IMR-90 (cell line): ENCODE measurements at regions not wholly inside any gene's neighbourhood (a gene's known extent, or its start where the extent isn't known, plus 50 kb on each side); places are given as distances from the start of the nearest gene placed in this dataset.

Experiments
- ATAC-seq: fragments of 200-7000 bp; cut with Tn5 transposase; 2 replicates; pipeline ENCODE4 v1.9.1; 2020; ENCODE audit warnings: low read depth, mild to moderate bottlenecking, moderate library complexity
- BruUV-seq: library from RNA; stranded (reverse); fragments of 400-500 nt; replicated peaks from 2 replicates; lab custom pipeline; 2021; lab: Mats Ljungman, UMichigan
- CTCF ChIA-PET: fragments of 300-600 bp; formaldehyde crosslinking; extraction: SDS; loops from one replicate; lab custom pipeline; 2021; ENCODE audit warnings: antibody characterized with exemption; lab: Yijun Ruan, JAX
- POLR2A ChIA-PET: fragments of 300-600 bp; sonication (Branson Sonifier 250); formaldehyde crosslinking; loops from one replicate; lab custom pipeline; 2022; ENCODE audit warnings: antibody characterized with exemption; ENCODE audit not compliant: unreplicated experiment; lab: Charles Lee
- DNase-seq: peaks from one replicate; pipeline ENCODE4 v3.0.0; 2013
- H2AFZ ChIP-seq: replicated peaks from 2 replicates; pipeline ENCODE3; 2013; ENCODE audit warnings: low read length, mild to moderate bottlenecking; ENCODE audit not compliant: poor library complexity
- H2AK5ac ChIP-seq: 2 replicates; pipeline ENCODE4 v1.6.1; 2013; ENCODE audit warnings: low read depth, low read length, inconsistent platforms
- H2AK9ac ChIP-seq: replicated peaks from 2 replicates; pipeline ENCODE3; 2013; ENCODE audit warnings: mild to moderate bottlenecking, low read depth, low read length, moderate library complexity; ENCODE audit not compliant: poor library complexity
- H2BK120ac ChIP-seq: 2 replicates; pipeline ENCODE4 v1.6.1; 2013; ENCODE audit warnings: low read depth, low read length, inconsistent platforms
- H2BK15ac ChIP-seq: 3 replicates; pipeline ENCODE4 v1.6.1; 2013; ENCODE audit warnings: low read depth, low read length, inconsistent platforms
- H2BK20ac ChIP-seq: 2 replicates; pipeline ENCODE4 v1.6.1; 2013; ENCODE audit warnings: low read depth, mild to moderate bottlenecking, inconsistent platforms, low read length, moderate library complexity
- H2BK5ac ChIP-seq: 2 replicates; pipeline ENCODE4 v1.6.1; 2013; ENCODE audit warnings: mild to moderate bottlenecking, low read depth, low read length, inconsistent platforms; ENCODE audit not compliant: poor library complexity, severe bottlenecking
- H3K14ac ChIP-seq: replicated peaks from 2 replicates; pipeline ENCODE4 v1.6.1; 2013; ENCODE audit warnings: low read depth, low read length, inconsistent platforms
- H3K18ac ChIP-seq: 2 replicates; pipeline ENCODE4 v1.6.1; 2013; ENCODE audit warnings: low read depth, low read length, control low read depth
- H3K23ac ChIP-seq: 2 replicates; pipeline ENCODE4 v1.6.1; 2013; ENCODE audit warnings: low read depth, low read length, inconsistent platforms
- H3K27ac ChIP-seq: 2 replicates; pipeline ENCODE4 v1.5.1; 2013; ENCODE audit warnings: mild to moderate bottlenecking, control low read depth, low read length; ENCODE audit not compliant: insufficient read depth
- H3K27me3 ChIP-seq: 2 replicates; pipeline ENCODE4 v1.6.1; 2013; ENCODE audit warnings: low read length; ENCODE audit not compliant: control insufficient read depth, insufficient read depth
- H3K36me3 ChIP-seq: 2 replicates; pipeline ENCODE4 v1.6.1; 2013; ENCODE audit warnings: low read length, mixed read lengths; ENCODE audit not compliant: control insufficient read depth, insufficient read depth
- H3K4ac ChIP-seq: 2 replicates; pipeline ENCODE4 v1.6.1; 2013; ENCODE audit warnings: low read depth, low read length, inconsistent platforms
- H3K4me1 ChIP-seq: 2 replicates; pipeline ENCODE4 v1.6.1; 2013; ENCODE audit warnings: low read length, mixed read lengths; ENCODE audit not compliant: control insufficient read depth, insufficient read depth
- H3K4me2 ChIP-seq: 2 replicates; pipeline ENCODE4 v1.6.1; 2013; ENCODE audit warnings: low read depth, mild to moderate bottlenecking, control low read depth, low read length, moderate library complexity
- H3K4me3 ChIP-seq: 2 replicates; pipeline ENCODE4 v1.5.1; 2013; ENCODE audit warnings: low read depth, mild to moderate bottlenecking, control low read depth, low read length, moderate library complexity; ENCODE audit not compliant: insufficient read depth
- H3K56ac ChIP-seq: 2 replicates; pipeline ENCODE4 v1.6.1; 2013; ENCODE audit warnings: low read length, inconsistent platforms; ENCODE audit not compliant: insufficient read depth; ENCODE audit errors: extremely low read depth
- H3K79me1 ChIP-seq, 2 experiments: 2 replicates each; pipeline ENCODE4 v1.6.1; 2013; ENCODE audit warnings: low read length in 2 of 2, inconsistent platforms in 1 of 2, low read depth in 1 of 2
- H3K9ac ChIP-seq: 2 replicates; pipeline ENCODE4 v1.6.1; 2013; ENCODE audit warnings: low read depth, low read length, control low read depth
- H3K9me1 ChIP-seq: 2 replicates; pipeline ENCODE4 v1.6.1; 2013; ENCODE audit warnings: low read length, inconsistent platforms; ENCODE audit not compliant: insufficient read depth
- H3K9me3 ChIP-seq: 2 replicates; pipeline ENCODE4 v1.6.1; 2013; ENCODE audit warnings: low read length; ENCODE audit not compliant: control insufficient read depth, insufficient read depth
- H4K20me1 ChIP-seq: 2 replicates; pipeline ENCODE4 v1.6.1; 2013; ENCODE audit warnings: low read length, inconsistent platforms; ENCODE audit not compliant: insufficient read depth
- H4K5ac ChIP-seq: 2 replicates; pipeline ENCODE4 v1.6.1; 2013; ENCODE audit warnings: mild to moderate bottlenecking, low read depth, low read length, control low read depth
- H4K8ac ChIP-seq, 2 experiments: 2 replicates each; pipeline ENCODE4 v1.6.1; 2013; ENCODE audit warnings: low read depth in 2 of 2, low read length in 2 of 2, control low read depth in 1 of 2, inconsistent platforms in 1 of 2
- H4K91ac ChIP-seq: 2 replicates; pipeline ENCODE4 v1.6.1; 2013; ENCODE audit warnings: low read depth, low read length, inconsistent platforms; ENCODE audit not compliant: insufficient read depth
- BHLHE40 ChIP-seq: fragments of 150-350 bp; IDR thresholded peaks from 2 replicates; pipeline ENCODE4 v1.6.1; 2016; ENCODE audit warnings: mild to moderate bottlenecking, low read depth, low read length
- MAFK ChIP-seq: IDR thresholded peaks from 2 replicates; pipeline ENCODE4 v1.6.1; 2012; ENCODE audit warnings: low read depth, low read length, improper control_type of control experiment
- RCOR1 ChIP-seq: IDR thresholded peaks from 2 replicates; pipeline ENCODE4 v1.6.1; 2012; ENCODE audit warnings: mild to moderate bottlenecking, low read length, improper control_type of control experiment; ENCODE audit not compliant: insufficient replicate concordance
- RFX5 ChIP-seq: IDR thresholded peaks from 2 replicates; pipeline ENCODE4 v1.8.0; 2012; ENCODE audit warnings: low read depth, mild to moderate bottlenecking, low read length, moderate library complexity
- SMC3 ChIP-seq: fragments of 150-350 bp; IDR thresholded peaks from 2 replicates; pipeline ENCODE4 v1.6.1; 2016; ENCODE audit warnings: low read depth, mild to moderate bottlenecking, antibody characterized with exemption, low read length, moderate library complexity
- WGBS, 2 experiments: methylation state at CpG; one replicate each; pipeline versions ENCODE4 v1.1.5 to v1.1.7; 2013; ENCODE audit warnings: missing lambda C conversion rate in 2 of 2; ENCODE audit not compliant: insufficient read length in 1 of 2; ENCODE audit errors: extremely low coverage in 2 of 2; 5-methylcytosine and 5-hydroxymethylcytosine counted together
- dilution Hi-C: fragments of 300-500 bp; cut with HindIII; formaldehyde crosslinking; loops from one replicate; pipeline ENCODE4 v1.14.3; 2018; ENCODE audit warnings: low sequenced_read_pairs; ENCODE audit not compliant: unreplicated experiment
- in situ Hi-C: fragments of 300-500 bp; cut with MboI; formaldehyde crosslinking; loops from 3 replicates; pipeline ENCODE4 v1.14.3; 2019; ENCODE audit warnings: low sequenced_read_pairs, inconsistent platforms, mixed read lengths
- intact Hi-C: fragments of 100-400 bp; cut with micrococcal nuclease; formaldehyde crosslinking; loops from 2 replicates; pipeline ENCODE4 v1.10.0; 2022
- TF ChIP-seq, protein P1 (sequence below): fragments of 150-350 bp; IDR thresholded peaks from 2 replicates; pipeline ENCODE4 v1.6.1; 2016; ENCODE audit warnings: low read depth, mild to moderate bottlenecking, low read length, moderate library complexity, borderline replicate concordance
- TF ChIP-seq, protein P2 (sequence below): fragments of 150-350 bp; IDR thresholded peaks from 2 replicates; pipeline ENCODE4 v1.6.1; 2017; ENCODE audit warnings: mild to moderate bottlenecking, antibody characterized with exemption, low read length, low read depth

DNA sequence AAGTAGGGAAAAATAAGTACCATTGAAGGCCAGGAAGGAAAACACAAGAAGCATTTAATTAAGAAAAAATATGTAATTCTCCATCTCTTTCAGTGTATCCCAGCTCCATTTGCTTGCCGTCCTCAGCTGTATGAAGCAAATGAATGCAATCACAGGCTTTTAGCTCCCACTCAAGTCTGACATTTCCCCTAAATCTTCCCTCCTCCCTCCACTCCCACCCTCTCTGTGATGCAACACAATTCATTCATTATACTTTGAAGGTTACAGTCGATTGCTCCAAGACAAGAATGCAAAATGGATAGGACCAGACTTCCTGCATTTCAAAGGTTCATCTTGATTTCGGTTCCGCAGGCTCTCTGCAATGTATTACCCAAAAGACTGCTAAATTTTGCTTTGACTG lies 172.7 kb upstream of the SERPINE2 start:
- Histone ChIP-seq H2AK9ac (no peak overlapping the region), H3K36me3 (no peaks in the 10 kb centered on the region), H3K23ac (no peak overlapping the region), H4K5ac (no peak overlapping the region), H3K9me1 (peaks cover 2% of the 10 kb centered on the region; the same call in 1 of the 2 replicates), H2BK120ac (no peak overlapping the region), H3K4me3 (no peak overlapping the region), H3K9ac (no peak overlapping the region), H3K9me3 (no peaks in the 10 kb centered on the region), H2AK5ac (no peak overlapping the region), H3K56ac (no peak overlapping the region), H2BK15ac (no peak overlapping the region), H4K91ac (no peak overlapping the region), H3K4me1 (no peaks in the 10 kb centered on the region), H4K8ac (no peak overlapping the region), H3K18ac (no peak overlapping the region), H3K79me1 (no peaks in the 10 kb centered on the region), H2AFZ (no peak overlapping the region), H3K27me3 (no peaks in the 10 kb centered on the region; the same call in none of the 2 replicates), H3K14ac (no peak overlapping the region), H2BK20ac (no peak overlapping the region), H3K4me2 (no peak overlapping the region), H4K20me1 (no peaks in the 10 kb centered on the region), H2BK5ac (no peak overlapping the region), H3K27ac (no peak overlapping the region), H3K4ac (no peak overlapping the region)
- ChIA-PET POLR2A (no interaction called here), CTCF (no interaction called here)
- intact Hi-C loops: no loop called here
- WGBS, 2 experiments: 48% methylated on average over 4 of the region's 4 CpGs; no CpG with 5 or more reads in 1 of the 2 experiments
- DNase-seq: no peak
- BruUV-seq: no TSS peak
- TF ChIP-seq BHLHE40 (no peak), MAFK (no peak), SMC3 (no peak), RFX5 (no peak), RCOR1 (no peak)
- TF ChIP-seq, protein P1, sequence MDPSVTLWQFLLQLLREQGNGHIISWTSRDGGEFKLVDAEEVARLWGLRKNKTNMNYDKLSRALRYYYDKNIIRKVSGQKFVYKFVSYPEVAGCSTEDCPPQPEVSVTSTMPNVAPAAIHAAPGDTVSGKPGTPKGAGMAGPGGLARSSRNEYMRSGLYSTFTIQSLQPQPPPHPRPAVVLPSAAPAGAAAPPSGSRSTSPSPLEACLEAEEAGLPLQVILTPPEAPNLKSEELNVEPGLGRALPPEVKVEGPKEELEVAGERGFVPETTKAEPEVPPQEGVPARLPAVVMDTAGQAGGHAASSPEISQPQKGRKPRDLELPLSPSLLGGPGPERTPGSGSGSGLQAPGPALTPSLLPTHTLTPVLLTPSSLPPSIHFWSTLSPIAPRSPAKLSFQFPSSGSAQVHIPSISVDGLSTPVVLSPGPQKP: no peak
- TF ChIP-seq, protein P2, sequence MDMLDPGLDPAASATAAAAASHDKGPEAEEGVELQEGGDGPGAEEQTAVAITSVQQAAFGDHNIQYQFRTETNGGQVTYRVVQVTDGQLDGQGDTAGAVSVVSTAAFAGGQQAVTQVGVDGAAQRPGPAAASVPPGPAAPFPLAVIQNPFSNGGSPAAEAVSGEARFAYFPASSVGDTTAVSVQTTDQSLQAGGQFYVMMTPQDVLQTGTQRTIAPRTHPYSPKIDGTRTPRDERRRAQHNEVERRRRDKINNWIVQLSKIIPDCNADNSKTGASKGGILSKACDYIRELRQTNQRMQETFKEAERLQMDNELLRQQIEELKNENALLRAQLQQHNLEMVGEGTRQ: no peak
- in situ Hi-C loops: no loop called here
- no peak for ATAC-seq
- dilution Hi-C loops: no loop called here
